ENCODE measurements at regions not wholly inside any gene's neighbourhood (a gene's known extent, or its start where the extent isn't known, plus 50 kb on each side); places are given as distances from the start of the nearest gene placed in this dataset.

GRCh38 chr3:87607234-87607633 lies 330.9 kb upstream of the POU1F1 start:
- CTCF ChIA-PET, result no interaction called here
- ATAC-seq, result no peak
- H3K9me3 Mint-ChIP-seq, result peaks cover 40% of the 10 kb centered on the region
- no peak for DNase-seq (ENCODE audit: low spot score)
- no peak for TF ChIP-seq NR1H2 (CRISPR knock-in tag; IDR thresholded peaks at IDR 0.05)
- TF ChIP-seq, protein P1, sequence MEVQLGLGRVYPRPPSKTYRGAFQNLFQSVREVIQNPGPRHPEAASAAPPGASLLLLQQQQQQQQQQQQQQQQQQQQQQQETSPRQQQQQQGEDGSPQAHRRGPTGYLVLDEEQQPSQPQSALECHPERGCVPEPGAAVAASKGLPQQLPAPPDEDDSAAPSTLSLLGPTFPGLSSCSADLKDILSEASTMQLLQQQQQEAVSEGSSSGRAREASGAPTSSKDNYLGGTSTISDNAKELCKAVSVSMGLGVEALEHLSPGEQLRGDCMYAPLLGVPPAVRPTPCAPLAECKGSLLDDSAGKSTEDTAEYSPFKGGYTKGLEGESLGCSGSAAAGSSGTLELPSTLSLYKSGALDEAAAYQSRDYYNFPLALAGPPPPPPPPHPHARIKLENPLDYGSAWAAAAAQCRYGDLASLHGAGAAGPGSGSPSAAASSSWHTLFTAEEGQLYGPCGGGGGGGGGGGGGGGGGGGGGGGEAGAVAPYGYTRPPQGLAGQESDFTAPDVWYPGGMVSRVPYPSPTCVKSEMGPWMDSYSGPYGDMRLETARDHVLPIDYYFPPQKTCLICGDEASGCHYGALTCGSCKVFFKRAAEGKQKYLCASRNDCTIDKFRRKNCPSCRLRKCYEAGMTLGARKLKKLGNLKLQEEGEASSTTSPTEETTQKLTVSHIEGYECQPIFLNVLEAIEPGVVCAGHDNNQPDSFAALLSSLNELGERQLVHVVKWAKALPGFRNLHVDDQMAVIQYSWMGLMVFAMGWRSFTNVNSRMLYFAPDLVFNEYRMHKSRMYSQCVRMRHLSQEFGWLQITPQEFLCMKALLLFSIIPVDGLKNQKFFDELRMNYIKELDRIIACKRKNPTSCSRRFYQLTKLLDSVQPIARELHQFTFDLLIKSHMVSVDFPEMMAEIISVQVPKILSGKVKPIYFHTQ (CRISPR knock-in tag; IDR thresholded peaks at IDR 0.05), result no peak
- no peak for TF ChIP-seq ZNF416 (CRISPR knock-in tag; IDR thresholded peaks at IDR 0.05)
- TF ChIP-seq, protein P2, sequence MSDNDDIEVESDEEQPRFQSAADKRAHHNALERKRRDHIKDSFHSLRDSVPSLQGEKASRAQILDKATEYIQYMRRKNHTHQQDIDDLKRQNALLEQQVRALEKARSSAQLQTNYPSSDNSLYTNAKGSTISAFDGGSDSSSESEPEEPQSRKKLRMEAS (CRISPR knock-in tag; IDR thresholded peaks at IDR 0.05), result no peak
- TF ChIP-seq, protein P3, sequence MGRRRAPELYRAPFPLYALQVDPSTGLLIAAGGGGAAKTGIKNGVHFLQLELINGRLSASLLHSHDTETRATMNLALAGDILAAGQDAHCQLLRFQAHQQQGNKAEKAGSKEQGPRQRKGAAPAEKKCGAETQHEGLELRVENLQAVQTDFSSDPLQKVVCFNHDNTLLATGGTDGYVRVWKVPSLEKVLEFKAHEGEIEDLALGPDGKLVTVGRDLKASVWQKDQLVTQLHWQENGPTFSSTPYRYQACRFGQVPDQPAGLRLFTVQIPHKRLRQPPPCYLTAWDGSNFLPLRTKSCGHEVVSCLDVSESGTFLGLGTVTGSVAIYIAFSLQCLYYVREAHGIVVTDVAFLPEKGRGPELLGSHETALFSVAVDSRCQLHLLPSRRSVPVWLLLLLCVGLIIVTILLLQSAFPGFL (CRISPR knock-in tag; IDR thresholded peaks at IDR 0.05; ENCODE audit: borderline replicate concordance), result no peak
- TF ChIP-seq GRHL2 (CRISPR knock-in tag; IDR thresholded peaks at IDR 0.05; ENCODE audit: insufficient replicate concordance, severe bottlenecking), result no peak
- no peak for TF ChIP-seq ZNF219 (CRISPR knock-in tag; IDR thresholded peaks at IDR 0.05; ENCODE audit: borderline replicate concordance)
- no peak for TF ChIP-seq EMX1 (CRISPR knock-in tag; IDR thresholded peaks at IDR 0.05)
- no peak for TF ChIP-seq RELA (CRISPR knock-in tag; IDR thresholded peaks at IDR 0.05; ENCODE audit: borderline replicate concordance)
- TF ChIP-seq, protein P4, sequence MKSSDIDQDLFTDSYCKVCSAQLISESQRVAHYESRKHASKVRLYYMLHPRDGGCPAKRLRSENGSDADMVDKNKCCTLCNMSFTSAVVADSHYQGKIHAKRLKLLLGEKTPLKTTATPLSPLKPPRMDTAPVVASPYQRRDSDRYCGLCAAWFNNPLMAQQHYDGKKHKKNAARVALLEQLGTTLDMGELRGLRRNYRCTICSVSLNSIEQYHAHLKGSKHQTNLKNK (CRISPR knock-in tag; IDR thresholded peaks at IDR 0.05), result no peak
- TF ChIP-seq, protein P5, sequence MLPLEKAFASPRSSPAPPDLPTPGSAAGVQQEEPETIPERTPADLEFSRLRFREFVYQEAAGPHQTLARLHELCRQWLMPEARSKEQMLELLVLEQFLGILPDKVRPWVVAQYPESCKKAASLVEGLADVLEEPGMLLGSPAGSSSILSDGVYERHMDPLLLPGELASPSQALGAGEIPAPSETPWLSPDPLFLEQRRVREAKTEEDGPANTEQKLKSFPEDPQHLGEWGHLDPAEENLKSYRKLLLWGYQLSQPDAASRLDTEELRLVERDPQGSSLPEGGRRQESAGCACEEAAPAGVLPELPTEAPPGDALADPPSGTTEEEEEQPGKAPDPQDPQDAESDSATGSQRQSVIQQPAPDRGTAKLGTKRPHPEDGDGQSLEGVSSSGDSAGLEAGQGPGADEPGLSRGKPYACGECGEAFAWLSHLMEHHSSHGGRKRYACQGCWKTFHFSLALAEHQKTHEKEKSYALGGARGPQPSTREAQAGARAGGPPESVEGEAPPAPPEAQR (CRISPR knock-in tag; IDR thresholded peaks at IDR 0.05), result no peak
- TF ChIP-seq, protein P6, sequence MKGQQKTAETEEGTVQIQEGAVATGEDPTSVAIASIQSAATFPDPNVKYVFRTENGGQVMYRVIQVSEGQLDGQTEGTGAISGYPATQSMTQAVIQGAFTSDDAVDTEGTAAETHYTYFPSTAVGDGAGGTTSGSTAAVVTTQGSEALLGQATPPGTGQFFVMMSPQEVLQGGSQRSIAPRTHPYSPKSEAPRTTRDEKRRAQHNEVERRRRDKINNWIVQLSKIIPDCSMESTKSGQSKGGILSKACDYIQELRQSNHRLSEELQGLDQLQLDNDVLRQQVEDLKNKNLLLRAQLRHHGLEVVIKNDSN (CRISPR knock-in tag; IDR thresholded peaks at IDR 0.05), result no peak
- no peak for TF ChIP-seq CREM (CRISPR knock-in tag; IDR thresholded peaks at IDR 0.05)
- no peak for TF ChIP-seq ZNF671 (CRISPR knock-in tag; IDR thresholded peaks at IDR 0.05)
- TF ChIP-seq KAT7 (CRISPR knock-in tag; IDR thresholded peaks at IDR 0.05; ENCODE audit: borderline replicate concordance), result no peak
- peaks cover 12% of the 10 kb centered on the region; the same call in 1 of the 2 replicates for H3K27me3 Mint-ChIP-seq (ENCODE audit: low read depth)
- H3K4me1 Mint-ChIP-seq, result 0 out of 2 replicates have a peak, but pooled peaks cover 3% of the 10 kb centered on the region
- peaks cover 32% of the 10 kb centered on the region for H3K36me3 Mint-ChIP-seq
- no peak overlapping the region for H3K27ac Mint-ChIP-seq
- H3K4me3 Mint-ChIP-seq, result no peak overlapping the region
- POLR2A ChIA-PET, result no interaction called here

GRCh38 chr3:87595798-87596197 lies 319.4 kb upstream of the POU1F1 start:
- DNase-seq (ENCODE audit: low spot score) (no peak), ATAC-seq (no peak)
- ChIA-PET CTCF (no interaction called here), POLR2A (no interaction called here)
- Mint-ChIP-seq H3K9me3 (peaks cover 48% of the 10 kb centered on the region), H3K4me3 (no peak overlapping the region), H3K27me3 (ENCODE audit: low read depth) (no peaks in the 10 kb centered on the region), H3K4me1 (no peaks in the 10 kb centered on the region), H3K27ac (no peak overlapping the region), H3K36me3 (peaks cover 26% of the 10 kb centered on the region)
- TF ChIP-seq ZNF121 (CRISPR knock-in tag; IDR thresholded peaks at IDR 0.05), result no peak
- TF ChIP-seq ZNF512 (CRISPR knock-in tag; IDR thresholded peaks at IDR 0.05; ENCODE audit: borderline replicate concordance), result no peak
- no peak for TF ChIP-seq SP1 (CRISPR knock-in tag; conservative IDR thresholded peaks at IDR 0.05)
- TF ChIP-seq, protein P7, sequence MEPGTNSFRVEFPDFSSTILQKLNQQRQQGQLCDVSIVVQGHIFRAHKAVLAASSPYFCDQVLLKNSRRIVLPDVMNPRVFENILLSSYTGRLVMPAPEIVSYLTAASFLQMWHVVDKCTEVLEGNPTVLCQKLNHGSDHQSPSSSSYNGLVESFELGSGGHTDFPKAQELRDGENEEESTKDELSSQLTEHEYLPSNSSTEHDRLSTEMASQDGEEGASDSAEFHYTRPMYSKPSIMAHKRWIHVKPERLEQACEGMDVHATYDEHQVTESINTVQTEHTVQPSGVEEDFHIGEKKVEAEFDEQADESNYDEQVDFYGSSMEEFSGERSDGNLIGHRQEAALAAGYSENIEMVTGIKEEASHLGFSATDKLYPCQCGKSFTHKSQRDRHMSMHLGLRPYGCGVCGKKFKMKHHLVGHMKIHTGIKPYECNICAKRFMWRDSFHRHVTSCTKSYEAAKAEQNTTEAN (CRISPR knock-in tag; IDR thresholded peaks at IDR 0.05), result no peak
- TF ChIP-seq, protein P8, sequence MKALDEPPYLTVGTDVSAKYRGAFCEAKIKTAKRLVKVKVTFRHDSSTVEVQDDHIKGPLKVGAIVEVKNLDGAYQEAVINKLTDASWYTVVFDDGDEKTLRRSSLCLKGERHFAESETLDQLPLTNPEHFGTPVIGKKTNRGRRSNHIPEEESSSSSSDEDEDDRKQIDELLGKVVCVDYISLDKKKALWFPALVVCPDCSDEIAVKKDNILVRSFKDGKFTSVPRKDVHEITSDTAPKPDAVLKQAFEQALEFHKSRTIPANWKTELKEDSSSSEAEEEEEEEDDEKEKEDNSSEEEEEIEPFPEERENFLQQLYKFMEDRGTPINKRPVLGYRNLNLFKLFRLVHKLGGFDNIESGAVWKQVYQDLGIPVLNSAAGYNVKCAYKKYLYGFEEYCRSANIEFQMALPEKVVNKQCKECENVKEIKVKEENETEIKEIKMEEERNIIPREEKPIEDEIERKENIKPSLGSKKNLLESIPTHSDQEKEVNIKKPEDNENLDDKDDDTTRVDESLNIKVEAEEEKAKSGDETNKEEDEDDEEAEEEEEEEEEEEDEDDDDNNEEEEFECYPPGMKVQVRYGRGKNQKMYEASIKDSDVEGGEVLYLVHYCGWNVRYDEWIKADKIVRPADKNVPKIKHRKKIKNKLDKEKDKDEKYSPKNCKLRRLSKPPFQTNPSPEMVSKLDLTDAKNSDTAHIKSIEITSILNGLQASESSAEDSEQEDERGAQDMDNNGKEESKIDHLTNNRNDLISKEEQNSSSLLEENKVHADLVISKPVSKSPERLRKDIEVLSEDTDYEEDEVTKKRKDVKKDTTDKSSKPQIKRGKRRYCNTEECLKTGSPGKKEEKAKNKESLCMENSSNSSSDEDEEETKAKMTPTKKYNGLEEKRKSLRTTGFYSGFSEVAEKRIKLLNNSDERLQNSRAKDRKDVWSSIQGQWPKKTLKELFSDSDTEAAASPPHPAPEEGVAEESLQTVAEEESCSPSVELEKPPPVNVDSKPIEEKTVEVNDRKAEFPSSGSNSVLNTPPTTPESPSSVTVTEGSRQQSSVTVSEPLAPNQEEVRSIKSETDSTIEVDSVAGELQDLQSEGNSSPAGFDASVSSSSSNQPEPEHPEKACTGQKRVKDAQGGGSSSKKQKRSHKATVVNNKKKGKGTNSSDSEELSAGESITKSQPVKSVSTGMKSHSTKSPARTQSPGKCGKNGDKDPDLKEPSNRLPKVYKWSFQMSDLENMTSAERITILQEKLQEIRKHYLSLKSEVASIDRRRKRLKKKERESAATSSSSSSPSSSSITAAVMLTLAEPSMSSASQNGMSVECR (CRISPR knock-in tag; IDR thresholded peaks at IDR 0.05; ENCODE audit: borderline replicate concordance), result no peak
- no peak for TF ChIP-seq SMAD4 (CRISPR knock-in tag; IDR thresholded peaks at IDR 0.05)
- TF ChIP-seq PRRX2 (CRISPR knock-in tag; IDR thresholded peaks at IDR 0.05), result no peak
- TF ChIP-seq NR1H2 (CRISPR knock-in tag; IDR thresholded peaks at IDR 0.05), result no peak
- no peak for TF ChIP-seq RELA (CRISPR knock-in tag; IDR thresholded peaks at IDR 0.05; ENCODE audit: borderline replicate concordance)
